Caco-2 (cell line): ENCODE measurements at regions not wholly inside any gene's neighbourhood (a gene's known extent, or its start where the extent isn't known, plus 50 kb on each side); places are given as distances from the start of the nearest gene placed in this dataset.
"Not testable (repeated sequence)": the region's sequence is repeated elsewhere in the genome, so short reads cannot be mapped to it uniquely, and the experiment has no call there.

ENCODE experiments used
- BruUV-seq: library from RNA; stranded (reverse); fragments of 400-500 nt; replicated peaks from 2 replicates; lab custom pipeline; 2021; lab: Mats Ljungman, UMichigan
- CTCF ChIA-PET: fragments of 300-600 bp; sonication (Branson Sonifier 250); formaldehyde crosslinking; loops from one replicate; lab custom pipeline; 2022; ENCODE audit warnings: antibody characterized with exemption; lab: Charles Lee
- POLR2A ChIA-PET: fragments of 300-600 bp; sonication (Branson Sonifier 250); formaldehyde crosslinking; loops from one replicate; lab custom pipeline; 2022; ENCODE audit warnings: antibody characterized with exemption; lab: Charles Lee
- DNase-seq, 2 experiments: peaks; one replicate each; pipeline versions ENCODE4 v3.0.0 to v3.0.0-alpha.2; 2020 to 2022
- H3K27me3 ChIP-seq: replicated peaks from 2 replicates; pipeline ENCODE4 v1.6.0; 2011; ENCODE audit warnings: low read length; ENCODE audit not compliant: control insufficient read depth, insufficient read depth
- H3K36me3 ChIP-seq: 2 replicates; pipeline ENCODE4 v1.5.1; 2011; ENCODE audit warnings: low read length; ENCODE audit not compliant: control insufficient read depth, insufficient read depth
- H3K4me1 ChIP-seq: fragments of 250-450 bp; sonication (Bioruptor Pico); 2 replicates; pipeline ENCODE4 v1.5.1; 2020; ENCODE audit warnings: mild to moderate bottlenecking
- H3K4me3 ChIP-seq: 2 replicates; pipeline ENCODE4 v1.5.1; 2011; ENCODE audit warnings: low read depth, mild to moderate bottlenecking, control low read depth, low read length
- H3K9me3 ChIP-seq: fragments of 250-450 bp; sonication (Bioruptor Pico); 2 replicates; pipeline ENCODE4 v1.5.1; 2020; ENCODE audit warnings: mild to moderate bottlenecking, moderate library complexity
- H3K27ac Mint-ChIP-seq: one replicate; pipeline ENCODE4 v1.8.0; 2022; ENCODE audit warnings: mixed read lengths; ENCODE audit not compliant: unreplicated experiment
- H3K27me3 Mint-ChIP-seq: one replicate; pipeline ENCODE4 v1.8.0; 2022; ENCODE audit warnings: mixed read lengths; ENCODE audit not compliant: insufficient read depth, unreplicated experiment
- H3K36me3 Mint-ChIP-seq: one replicate; pipeline ENCODE4 v1.8.0; 2022; ENCODE audit warnings: mild to moderate bottlenecking, mixed read lengths; ENCODE audit not compliant: insufficient read depth, unreplicated experiment
- H3K4me1 Mint-ChIP-seq: one replicate; pipeline ENCODE4 v1.8.0; 2022; ENCODE audit warnings: low read depth, mixed read lengths; ENCODE audit not compliant: unreplicated experiment
- H3K4me3 Mint-ChIP-seq: one replicate; pipeline ENCODE4 v1.8.0; 2022; ENCODE audit warnings: mild to moderate bottlenecking, moderate library complexity, mixed read lengths; ENCODE audit not compliant: unreplicated experiment
- H3K9me3 Mint-ChIP-seq: one replicate; pipeline ENCODE4 v1.8.0; 2022; ENCODE audit warnings: mixed read lengths; ENCODE audit not compliant: unreplicated experiment
- intact Hi-C: fragments of 100-400 bp; cut with micrococcal nuclease; formaldehyde crosslinking; loops from one replicate; pipeline ENCODE4 v1.10.0; 2022; ENCODE audit not compliant: unreplicated experiment
- TF ChIP-seq, protein P1 (sequence below), 2 experiments: fragments of 200-600 bp in 1 of 2; IDR thresholded peaks; 1 replicate in 1 of 2; 2 replicates in 1 of 2; pipeline versions ENCODE4 v1.5.1 to v1.8.0; 2011 to 2022; ENCODE audit warnings: antibody characterized with exemption in 1 of 2, control low read depth in 1 of 2, inconsistent platforms in 1 of 2, low read depth in 1 of 2, low read length in 1 of 2, mild to moderate bottlenecking in 1 of 2, moderate library complexity in 1 of 2; ENCODE audit not compliant: insufficient read depth in 1 of 2, severe bottlenecking in 1 of 2, unreplicated experiment in 1 of 2

DNA sequence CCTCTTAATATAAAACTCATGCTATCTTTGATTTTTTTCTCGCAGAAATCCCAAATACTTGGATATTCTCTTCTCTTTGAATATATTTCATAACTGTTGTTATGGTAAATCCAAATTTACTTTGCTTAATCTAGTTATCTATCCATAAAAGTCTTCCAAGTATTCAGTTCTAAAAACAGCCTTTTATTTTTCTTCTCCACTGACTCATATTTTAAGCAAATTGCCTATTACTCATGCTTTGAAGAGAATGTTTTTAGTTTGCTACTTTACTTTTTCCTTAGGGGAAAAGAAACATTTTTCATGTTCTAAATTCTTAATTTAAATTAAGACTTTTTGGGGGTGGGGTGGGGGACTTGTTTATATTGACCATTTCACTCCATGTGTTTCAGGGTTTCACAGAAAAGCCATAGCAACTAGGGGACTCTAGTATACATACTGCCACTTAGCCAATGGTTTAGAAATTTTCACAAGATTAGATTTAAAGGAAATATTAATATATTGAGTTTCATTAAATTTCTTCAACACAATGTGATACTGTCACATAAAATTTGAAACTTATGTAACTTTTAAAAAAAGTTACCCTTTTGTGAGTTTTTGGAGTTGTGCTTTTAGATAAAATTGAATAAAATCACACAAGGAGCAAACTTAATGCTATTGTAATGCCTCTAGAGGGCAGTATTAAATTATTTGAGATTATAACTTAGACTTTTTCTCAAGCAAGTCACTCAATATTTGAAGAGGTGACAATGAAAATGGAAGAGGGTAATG is 545.8 kb upstream of the ARRDC3 start:
- H3K4me1 Mint-ChIP-seq = no peaks in the 10 kb centered on the region
- intact Hi-C loops = loop anchor here (10.0 kb wide), 1 partner anchor 284 kb away; no protein-coding TSS in a partner anchor
- Histone ChIP-seq H3K36me3 (no peaks in the 10 kb centered on the region), H3K4me3 (no peak overlapping the region), H3K9me3 (no peaks in the 10 kb centered on the region), H3K27me3 (no peaks in the 10 kb centered on the region), H3K4me1 (no peaks in the 10 kb centered on the region)
- H3K36me3 Mint-ChIP-seq = no peaks in the 10 kb centered on the region
- no TSS peak for BruUV-seq
- no peak overlapping the region for H3K27ac Mint-ChIP-seq
- H3K27me3 Mint-ChIP-seq = peaks cover 13% of the 10 kb centered on the region
- ChIA-PET POLR2A (no interaction called here), CTCF (no interaction called here)
- H3K4me3 Mint-ChIP-seq = no peak overlapping the region
- TF ChIP-seq, protein P1, sequence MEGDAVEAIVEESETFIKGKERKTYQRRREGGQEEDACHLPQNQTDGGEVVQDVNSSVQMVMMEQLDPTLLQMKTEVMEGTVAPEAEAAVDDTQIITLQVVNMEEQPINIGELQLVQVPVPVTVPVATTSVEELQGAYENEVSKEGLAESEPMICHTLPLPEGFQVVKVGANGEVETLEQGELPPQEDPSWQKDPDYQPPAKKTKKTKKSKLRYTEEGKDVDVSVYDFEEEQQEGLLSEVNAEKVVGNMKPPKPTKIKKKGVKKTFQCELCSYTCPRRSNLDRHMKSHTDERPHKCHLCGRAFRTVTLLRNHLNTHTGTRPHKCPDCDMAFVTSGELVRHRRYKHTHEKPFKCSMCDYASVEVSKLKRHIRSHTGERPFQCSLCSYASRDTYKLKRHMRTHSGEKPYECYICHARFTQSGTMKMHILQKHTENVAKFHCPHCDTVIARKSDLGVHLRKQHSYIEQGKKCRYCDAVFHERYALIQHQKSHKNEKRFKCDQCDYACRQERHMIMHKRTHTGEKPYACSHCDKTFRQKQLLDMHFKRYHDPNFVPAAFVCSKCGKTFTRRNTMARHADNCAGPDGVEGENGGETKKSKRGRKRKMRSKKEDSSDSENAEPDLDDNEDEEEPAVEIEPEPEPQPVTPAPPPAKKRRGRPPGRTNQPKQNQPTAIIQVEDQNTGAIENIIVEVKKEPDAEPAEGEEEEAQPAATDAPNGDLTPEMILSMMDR (IDR thresholded peaks at IDR 0.05; ENCODE audit: insufficient read depth in 1 of 2, low read depth in 1 of 2, low read length in 1 of 2, severe bottlenecking in 1 of 2, unreplicated experiment in 1 of 2) = peak; percentile 31 to 41
- no peaks in the 10 kb centered on the region for H3K9me3 Mint-ChIP-seq
- no peak for DNase-seq

DNA sequence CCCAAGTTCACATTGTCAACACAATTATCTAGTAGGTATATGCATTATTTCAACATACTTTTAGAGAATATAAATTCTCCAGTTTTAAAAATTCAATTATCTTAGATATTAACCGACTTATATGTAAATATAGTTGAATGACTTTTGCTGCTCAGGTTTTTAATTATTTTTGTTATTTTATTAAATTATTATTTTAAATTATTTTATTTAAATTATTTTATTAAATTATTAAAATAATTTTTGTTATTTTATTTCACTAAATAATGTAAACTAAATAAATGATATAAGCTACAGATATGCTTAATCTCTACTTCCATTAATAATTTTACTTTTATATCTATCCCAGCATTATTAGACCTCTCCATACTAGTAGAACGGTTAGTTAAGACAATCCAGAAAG is 544.3 kb upstream of the ARRDC3 start:
- CTCF ChIA-PET = no interaction called here
- no TSS peak for BruUV-seq
- POLR2A ChIA-PET = no interaction called here
- H3K9me3 Mint-ChIP-seq = no peaks in the 10 kb centered on the region
- intact Hi-C loops = loop anchor here (10.0 kb wide), 1 partner anchor 283 kb away; no protein-coding TSS in a partner anchor
- H3K4me3 ChIP-seq = no peak overlapping the region
- no peaks in the 10 kb centered on the region for H3K27me3 ChIP-seq
- no peaks in the 10 kb centered on the region for H3K4me1 Mint-ChIP-seq
- TF ChIP-seq, protein P1 (IDR thresholded peaks at IDR 0.05; ENCODE audit: insufficient read depth in 1 of 2, low read depth in 1 of 2, low read length in 1 of 2, severe bottlenecking in 1 of 2, unreplicated experiment in 1 of 2) = no peak
- no peak overlapping the region for H3K27ac Mint-ChIP-seq
- H3K9me3 ChIP-seq = no peaks in the 10 kb centered on the region
- H3K4me3 Mint-ChIP-seq = no peak overlapping the region
- no peaks in the 10 kb centered on the region for H3K4me1 ChIP-seq
- no peaks in the 10 kb centered on the region for H3K36me3 Mint-ChIP-seq
- H3K27me3 Mint-ChIP-seq = peaks cover 11% of the 10 kb centered on the region
- no peak for DNase-seq
- H3K36me3 ChIP-seq = no peaks in the 10 kb centered on the region

DNA sequence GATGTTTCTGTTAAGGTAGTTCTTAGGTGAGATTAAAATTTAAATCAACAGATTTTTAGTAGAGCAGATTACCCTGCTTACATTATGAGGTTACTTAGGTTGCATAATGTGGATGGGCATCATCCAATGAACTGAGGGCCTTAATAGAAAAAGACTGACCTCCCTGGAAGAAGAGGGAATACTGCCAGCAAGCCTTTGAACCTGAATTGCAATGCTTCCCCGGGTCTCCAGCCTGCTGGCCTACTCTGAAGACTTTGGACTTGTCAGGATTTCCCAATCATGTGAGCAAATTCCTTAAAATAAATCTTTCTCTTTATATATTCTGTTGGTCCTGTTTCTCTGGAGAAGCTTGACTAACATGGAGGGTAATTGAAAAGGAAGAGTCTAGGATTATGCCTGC is 542.1 kb upstream of the ARRDC3 start:
- ChIA-PET POLR2A (no interaction called here), CTCF (no interaction called here)
- H3K4me1 ChIP-seq = no peaks in the 10 kb centered on the region
- BruUV-seq = no TSS peak
- Mint-ChIP-seq H3K9me3 (no peaks in the 10 kb centered on the region), H3K4me3 (no peak overlapping the region), H3K36me3 (no peaks in the 10 kb centered on the region), H3K4me1 (no peaks in the 10 kb centered on the region), H3K27ac (no peak overlapping the region), H3K27me3 (peaks cover 6% of the 10 kb centered on the region)
- intact Hi-C loops = loop anchor here (10.0 kb wide), 1 partner anchor 280 kb away; no protein-coding TSS in a partner anchor
- no peaks in the 10 kb centered on the region for H3K36me3 ChIP-seq
- no peak overlapping the region for H3K4me3 ChIP-seq
- H3K27me3 ChIP-seq = no peaks in the 10 kb centered on the region
- H3K9me3 ChIP-seq = no peaks in the 10 kb centered on the region
- TF ChIP-seq, protein P1 (IDR thresholded peaks at IDR 0.05; ENCODE audit: insufficient read depth in 1 of 2, low read depth in 1 of 2, low read length in 1 of 2, severe bottlenecking in 1 of 2, unreplicated experiment in 1 of 2) = no peak
- DNase-seq = no peak

DNA sequence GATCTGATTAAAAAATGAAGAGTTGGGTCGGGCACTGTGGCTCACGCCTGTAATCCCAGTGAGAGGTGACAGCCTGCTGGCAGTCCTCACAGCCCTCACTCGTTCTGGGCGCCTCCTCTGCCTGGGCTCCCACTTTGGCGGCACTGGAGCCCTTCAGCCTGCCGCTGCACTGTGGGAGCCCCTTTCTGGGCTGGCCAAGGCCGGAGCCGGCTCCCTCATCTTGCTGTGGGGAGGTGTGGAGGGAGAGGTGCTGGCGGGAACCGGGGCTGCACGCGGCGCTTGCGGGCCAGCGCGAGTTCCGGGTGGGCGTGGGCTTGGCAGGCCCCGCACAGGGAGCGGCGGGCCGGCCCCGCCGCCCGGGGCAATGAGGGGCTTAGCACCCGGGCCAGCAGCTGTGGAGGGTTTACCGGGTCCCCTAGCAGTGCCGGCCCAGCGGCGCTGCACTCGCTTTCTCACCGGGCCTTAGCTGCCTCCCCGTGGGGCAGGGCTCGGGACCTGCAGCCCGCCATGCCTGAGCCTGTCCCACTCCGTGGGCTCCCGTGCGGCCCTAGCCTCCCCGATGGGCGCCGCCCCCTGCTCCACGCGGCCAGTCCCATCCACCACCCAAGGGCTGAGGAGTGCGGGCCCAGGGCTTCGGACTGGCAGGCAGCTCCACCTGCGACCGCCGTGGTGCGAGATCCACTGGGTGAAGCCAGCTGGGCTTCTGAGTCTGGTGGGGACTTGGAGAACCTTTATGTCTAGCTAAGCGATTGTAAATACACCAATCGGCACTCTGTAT is 534.1 kb upstream of the ARRDC3 start:
- H3K9me3 ChIP-seq, H3K27me3 ChIP-seq, BruUV-seq, H3K36me3 ChIP-seq, H3K4me3 Mint-ChIP-seq, H3K36me3 Mint-ChIP-seq, CTCF ChIA-PET, H3K4me1 Mint-ChIP-seq, H3K4me3 ChIP-seq, H3K9me3 Mint-ChIP-seq, H3K27me3 Mint-ChIP-seq, POLR2A ChIA-PET, H3K4me1 ChIP-seq, H3K27ac Mint-ChIP-seq, intact Hi-C loops, DNase-seq: not testable (repeated sequence)
